ENCODE measurements at regions not wholly inside any gene's neighbourhood (a gene's known extent, or its start where the extent isn't known, plus 50 kb on each side); places are given as distances from the start of the nearest gene placed in this dataset.

DNA sequence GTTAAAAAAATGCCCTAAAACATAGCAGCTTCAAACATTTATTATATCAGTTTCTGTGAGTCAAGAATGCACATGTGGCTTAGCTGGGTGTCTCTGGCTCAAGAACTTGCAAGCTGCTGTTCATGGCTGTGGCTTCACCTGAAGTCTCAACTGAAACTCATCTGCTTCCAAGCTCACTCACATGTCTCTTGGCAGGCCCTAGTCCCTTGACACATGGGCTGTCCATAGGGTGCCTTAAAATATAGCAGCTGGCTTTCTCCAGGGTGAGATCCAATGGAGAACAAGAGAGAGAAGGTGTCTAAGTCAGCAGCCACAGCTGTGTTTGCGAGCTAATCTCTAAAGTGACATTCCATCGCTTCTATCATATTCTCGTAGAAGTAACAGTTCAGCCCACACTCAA is 152.8 kb downstream of the DSEL start:
- Mint-ChIP-seq H3K27ac (ENCODE audit: unreplicated experiment) (no peak overlapping the region), H3K36me3 (ENCODE audit: low read depth) (peaks cover 4% of the 10 kb centered on the region), H3K4me1 (ENCODE audit: low read depth) (peaks cover 37% of the 10 kb centered on the region), H3K9me3 (ENCODE audit: low read depth) (no peaks in the 10 kb centered on the region), H3K27me3 (ENCODE audit: low read depth) (no peaks in the 10 kb centered on the region), H3K4me3 (ENCODE audit: unreplicated experiment) (no peak overlapping the region)
- DNase-seq (ENCODE audit: low spot score) = no peak
- no peak for TF ChIP-seq CTCF (IDR thresholded peaks at IDR 0.05)

GRCh38 chr18:67362906-67363305 is 153.6 kb downstream of the DSEL start:
- TF ChIP-seq CTCF (IDR thresholded peaks at IDR 0.05) = no peak
- no peaks in the 10 kb centered on the region for H3K27me3 Mint-ChIP-seq (ENCODE audit: low read depth)
- DNase-seq (ENCODE audit: low spot score) = no peak
- H3K27ac Mint-ChIP-seq (ENCODE audit: unreplicated experiment) = no peak overlapping the region
- no peak overlapping the region for H3K4me3 Mint-ChIP-seq (ENCODE audit: unreplicated experiment)
- peaks cover 39% of the 10 kb centered on the region for H3K4me1 Mint-ChIP-seq (ENCODE audit: low read depth)
- no peaks in the 10 kb centered on the region for H3K9me3 Mint-ChIP-seq (ENCODE audit: low read depth)
- peaks cover 4% of the 10 kb centered on the region for H3K36me3 Mint-ChIP-seq (ENCODE audit: low read depth)

GRCh38 chr18:67359873-67360838 is 156.4 kb downstream of the DSEL start:
- Mint-ChIP-seq H3K27me3 (ENCODE audit: low read depth) (no peaks in the 10 kb centered on the region), H3K36me3 (ENCODE audit: low read depth) (peaks cover 3% of the 10 kb centered on the region), H3K9me3 (ENCODE audit: low read depth) (peaks cover 2% of the 10 kb centered on the region), H3K4me3 (ENCODE audit: unreplicated experiment) (peak overlapping the region; percentile 62), H3K4me1 (ENCODE audit: low read depth) (peaks cover 42% of the 10 kb centered on the region), H3K27ac (ENCODE audit: unreplicated experiment) (peak overlapping the region; percentile 94)
- TF ChIP-seq CTCF (IDR thresholded peaks at IDR 0.05) = no peak
- DNase-seq (ENCODE audit: low spot score) = no peak

DNA sequence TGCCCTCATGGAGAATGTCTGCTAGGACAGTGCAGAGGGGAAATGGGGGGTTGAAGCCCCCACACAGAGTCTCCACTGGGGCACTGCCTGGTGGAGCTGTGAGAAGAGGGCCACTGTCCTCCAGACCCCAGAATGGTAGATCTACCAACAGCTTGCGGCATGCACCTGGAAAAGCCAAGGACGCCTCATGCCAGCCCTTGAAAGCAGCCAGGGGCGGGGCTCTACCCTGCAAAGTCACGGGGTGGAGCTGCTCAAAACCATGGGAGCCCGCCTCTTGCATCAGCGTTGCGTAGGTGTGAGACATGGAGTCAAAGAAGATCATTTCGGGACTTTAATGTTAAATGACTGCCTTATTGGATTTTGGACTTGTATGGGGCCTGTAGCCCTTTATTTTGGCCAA is 157.6 kb downstream of the DSEL start:
- Mint-ChIP-seq H3K27ac (ENCODE audit: unreplicated experiment) (peak overlapping the region; percentile 94), H3K4me3 (ENCODE audit: unreplicated experiment) (no peak overlapping the region)

DNA sequence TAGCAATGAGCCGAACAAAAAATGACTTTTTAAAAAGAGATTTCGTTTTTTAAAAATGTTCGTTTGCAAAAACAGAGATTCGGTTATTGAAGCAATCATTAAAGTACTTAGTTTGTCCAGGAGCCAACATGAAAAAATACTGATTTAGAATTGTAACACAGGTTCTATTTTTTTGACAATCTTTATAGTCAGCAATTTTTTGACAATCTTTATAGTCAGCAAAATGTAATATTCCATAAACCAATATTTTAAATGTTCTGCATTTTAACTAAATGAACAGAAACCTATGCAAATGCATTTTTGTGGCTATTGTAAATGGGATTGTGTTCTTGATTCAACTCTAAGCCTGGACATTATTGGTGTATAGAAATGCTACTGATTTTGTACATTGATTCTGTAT is 161.8 kb downstream of the DSEL start:
- no peak for DNase-seq (ENCODE audit: low spot score)
- peaks cover 2% of the 10 kb centered on the region for H3K9me3 Mint-ChIP-seq (ENCODE audit: low read depth)
- no peak for TF ChIP-seq CTCF (IDR thresholded peaks at IDR 0.05)
- H3K36me3 Mint-ChIP-seq (ENCODE audit: low read depth) = peaks cover 2% of the 10 kb centered on the region
- peaks cover 13% of the 10 kb centered on the region for H3K4me1 Mint-ChIP-seq (ENCODE audit: low read depth)
- H3K27ac Mint-ChIP-seq (ENCODE audit: unreplicated experiment) = no peak overlapping the region
- H3K27me3 Mint-ChIP-seq (ENCODE audit: low read depth) = no peaks in the 10 kb centered on the region
- no peak overlapping the region for H3K4me3 Mint-ChIP-seq (ENCODE audit: unreplicated experiment)

More for the DNA sequence above, 157.6 kb downstream of the DSEL start:
- no peak for TF ChIP-seq CTCF (IDR thresholded peaks at IDR 0.05)
- DNase-seq (ENCODE audit: low spot score) = no peak
- Mint-ChIP-seq H3K9me3 (ENCODE audit: low read depth) (peaks cover 2% of the 10 kb centered on the region), H3K27me3 (ENCODE audit: low read depth) (no peaks in the 10 kb centered on the region), H3K36me3 (ENCODE audit: low read depth) (peaks cover 3% of the 10 kb centered on the region), H3K4me1 (ENCODE audit: low read depth) (peaks cover 42% of the 10 kb centered on the region)

Measured in chondrocyte (in vitro differentiated cells).